Panc1 (cell line): ENCODE measurements at regions not wholly inside any gene's neighbourhood (a gene's known extent, or its start where the extent isn't known, plus 50 kb on each side); places are given as distances from the start of the nearest gene placed in this dataset.

ENCODE experiments used
- ATAC-seq: fragments of 200-7000 bp; cut with Tn5 transposase; 2 replicates; pipeline ENCODE4 v1.9.1; 2020; ENCODE audit warnings: mild to moderate bottlenecking, moderate library complexity
- BruUV-seq: library from RNA; stranded (reverse); fragments of 400-500 nt; replicated peaks from 2 replicates; lab custom pipeline; 2021; lab: Mats Ljungman, UMichigan
- CTCF ChIA-PET: fragments of 300-600 bp; sonication (Branson Sonifier 250); formaldehyde crosslinking; loops from one replicate; lab custom pipeline; 2022; ENCODE audit warnings: antibody characterized with exemption; lab: Charles Lee
- POLR2A ChIA-PET: fragments of 300-600 bp; sonication (Branson Sonifier 250); formaldehyde crosslinking; loops from one replicate; lab custom pipeline; 2022; ENCODE audit warnings: antibody characterized with exemption; lab: Charles Lee
- DNase-seq: peaks from one replicate; pipeline ENCODE4 v3.0.0-alpha.2; 2010; ENCODE audit warnings: low read depth, low spot score
- H3K27ac ChIP-seq: 2 replicates; pipeline ENCODE4 v1.5.1; 2011; ENCODE audit warnings: mild to moderate bottlenecking, low read length, inconsistent platforms
- H3K27me3 ChIP-seq: fragments of 200-500 bp; sonication (Bioruptor generic); 2 replicates; pipeline ENCODE4 v1.6.0; 2014; ENCODE audit warnings: low read length, inconsistent platforms; ENCODE audit not compliant: control insufficient read depth, insufficient read depth
- H3K36me3 ChIP-seq: fragments of 200-500 bp; sonication (Bioruptor generic); 2 replicates; pipeline ENCODE4 v1.5.1; 2014; ENCODE audit warnings: inconsistent platforms, mild to moderate bottlenecking, low read length, moderate library complexity; ENCODE audit not compliant: control insufficient read depth, insufficient read depth
- H3K4me1 ChIP-seq: 2 replicates; pipeline ENCODE4 v1.5.1; 2011; ENCODE audit warnings: inconsistent platforms, mild to moderate bottlenecking, low read length, moderate library complexity; ENCODE audit not compliant: control insufficient read depth, insufficient read depth
- H3K4me3 ChIP-seq, 2 experiments: 2 replicates each; pipeline ENCODE4 v1.5.1; 2011 to 2012; ENCODE audit warnings: low read depth in 2 of 2, low read length in 2 of 2, mild to moderate bottlenecking in 2 of 2, inconsistent platforms in 1 of 2, moderate library complexity in 1 of 2
- H3K9me3 ChIP-seq: fragments of 200-500 bp; sonication (Bioruptor generic); 2 replicates; pipeline ENCODE4 v1.5.1; 2014; ENCODE audit warnings: low read depth, mild to moderate bottlenecking, inconsistent platforms, low read length, moderate library complexity; ENCODE audit not compliant: control insufficient read depth, insufficient read depth
- CTCF ChIP-seq: fragments of 450-650 bp; IDR thresholded peaks from 2 replicates; pipeline ENCODE4 v1.5.1; 2017; ENCODE audit warnings: mild to moderate bottlenecking
- POLR2AphosphoS5 ChIP-seq: IDR thresholded peaks from 2 replicates; pipeline ENCODE4 v1.6.1; 2012; ENCODE audit warnings: mild to moderate bottlenecking, low read depth, low read length, moderate library complexity
- REST ChIP-seq, 2 experiments: IDR thresholded peaks; 2 replicates each; pipeline ENCODE4 v1.6.1; 2011 to 2012; ENCODE audit warnings: low read depth in 2 of 2, control low read depth in 1 of 2, low read length in 1 of 2, mild to moderate bottlenecking in 1 of 2, moderate library complexity in 1 of 2; ENCODE audit not compliant: insufficient read depth in 1 of 2
- SIN3A ChIP-seq: IDR thresholded peaks from 2 replicates; pipeline ENCODE4 v1.6.1; 2012; ENCODE audit warnings: low read depth, mild to moderate bottlenecking, low read length, moderate library complexity, borderline replicate concordance; ENCODE audit not compliant: insufficient read depth
- TCF7L2 ChIP-seq: IDR thresholded peaks from 2 replicates; pipeline ENCODE4 v1.6.1; 2011; ENCODE audit warnings: mild to moderate bottlenecking, low read depth, low read length, inconsistent platforms
- in situ Hi-C: cut with HindIII; loops from 2 replicates; pipeline ENCODE4 v1.10.0; 2016; ENCODE audit warnings: low sequenced_read_pairs, low pct_unique_long_range_greater_than_20kb
- intact Hi-C: fragments of 100-400 bp; cut with micrococcal nuclease; formaldehyde crosslinking; loops from one replicate; pipeline ENCODE4 v1.10.0; 2022; ENCODE audit not compliant: unreplicated experiment

GRCh38 chr3:177516158-177517011 lies 319.1 kb upstream of the TBL1XR1 start:
- intact Hi-C loops (loop anchor here (10.0 kb wide), 1 partner anchor 868 kb away; no protein-coding TSS in a partner anchor), in situ Hi-C loops (no loop called here)
- no peaks in the 10 kb centered on the region for H3K27me3 ChIP-seq
- ATAC-seq (peak; percentile 75), DNase-seq (no peak)
- H3K4me1 ChIP-seq = peaks cover 17% of the 10 kb centered on the region
- ChIA-PET CTCF (interaction anchor here (0.7 kb wide), 1 partner anchor 663 kb away, joined by 3 read pairs; no protein-coding TSS in a partner anchor), POLR2A (interaction anchor here (0.6 to 0.9 kb wide), 2 partner anchors 68 to 315 kb away, joined by 3 read pairs; no protein-coding TSS in a partner anchor)
- no TSS peak for BruUV-seq
- no peaks in the 10 kb centered on the region for H3K36me3 ChIP-seq
- H3K4me3 ChIP-seq = no peak overlapping the region
- TF ChIP-seq REST (IDR thresholded peaks at IDR 0.05; ENCODE audit: insufficient read depth in 1 of 2, low read depth in 2 of 2, low read length in 1 of 2) (no peak), POLR2AphosphoS5 (no peak), SIN3A (no peak), CTCF (no peak), TCF7L2 (peak; percentile 30; the same call in 1 of the 2 replicates)
- peak overlapping the region; percentile 86 for H3K27ac ChIP-seq
- H3K9me3 ChIP-seq = no peaks in the 10 kb centered on the region

- intact Hi-C loops (loop anchor here (10.0 kb wide), 1 partner anchor 867 kb away; no protein-coding TSS in a partner anchor), in situ Hi-C loops (no loop called here)
- H3K27ac ChIP-seq = peak overlapping the region; percentile 86
- CTCF ChIA-PET = no interaction called here
- no peaks in the 10 kb centered on the region for H3K9me3 ChIP-seq
- peaks cover 17% of the 10 kb centered on the region for H3K4me1 ChIP-seq
- H3K4me3 ChIP-seq = no peak overlapping the region
- no peaks in the 10 kb centered on the region for H3K36me3 ChIP-seq
- no peak for DNase-seq
- TF ChIP-seq POLR2AphosphoS5 (no peak), SIN3A (no peak), TCF7L2 (no peak), CTCF (no peak), REST (IDR thresholded peaks at IDR 0.05; ENCODE audit: insufficient read depth in 1 of 2, low read depth in 2 of 2, low read length in 1 of 2) (no peak)
- H3K27me3 ChIP-seq = no peaks in the 10 kb centered on the region
- BruUV-seq = no TSS peak
- POLR2A ChIA-PET = no interaction called here
- no peak for ATAC-seq
Measured at GRCh38 chr3:177517906-177518305, 320.6 kb upstream of the TBL1XR1 start.
